ENCODE measurements at regions not wholly inside any gene's neighbourhood (a gene's known extent, or its start where the extent isn't known, plus 50 kb on each side); places are given as distances from the start of the nearest gene placed in this dataset.

- no peak for TF ChIP-seq ZNF639 (CRISPR knock-in tag; conservative IDR thresholded peaks at IDR 0.05 in 1 of 2, IDR thresholded peaks at IDR 0.05 in 1 of 2)
- no peak for TF ChIP-seq SMAD4 (CRISPR knock-in tag; conservative IDR thresholded peaks at IDR 0.05)
- TF ChIP-seq ZNF79 (CRISPR knock-in tag; IDR thresholded peaks at IDR 0.05; ENCODE audit: low read depth) = 0 out of 2 replicates have a peak, but pooled peaks have one; percentile 22
- no peak for TF ChIP-seq ZMIZ1 (IDR thresholded peaks at IDR 0.05; ENCODE audit: low read depth in 2 of 2, low read length in 2 of 2)
- TF ChIP-seq ELK1 (CRISPR knock-in tag; IDR thresholded peaks at IDR 0.05) = no peak
- TF ChIP-seq STAT5B (CRISPR knock-in tag; IDR thresholded peaks at IDR 0.05) = no peak
- no peak for TF ChIP-seq RBFOX2 (IDR thresholded peaks at IDR 0.05; ENCODE audit: low read depth, low read length)
- TF ChIP-seq THRAP3 (IDR thresholded peaks at IDR 0.05; ENCODE audit: borderline replicate concordance) = no peak
- TF ChIP-seq SRSF1 (IDR thresholded peaks at IDR 0.05; ENCODE audit: low read depth, low read length) = no peak
- no peak for TF ChIP-seq MYC (IDR thresholded peaks at IDR 0.05; ENCODE audit: low read depth, low read length)
- no peak for TF ChIP-seq MYC (CRISPR knock-in tag; IDR thresholded peaks at IDR 0.05; ENCODE audit: borderline replicate concordance, low read depth)
- 0 out of 2 replicates have a peak, but pooled peaks have one; percentile 4 for TF ChIP-seq POLR2H (tag; IDR thresholded peaks at IDR 0.05; ENCODE audit: low read depth)
- no peak for TF ChIP-seq HNRNPH1 (optimal IDR thresholded peaks at IDR 0.05; ENCODE audit: low read depth, low read length)
- TF ChIP-seq AFF1 (IDR thresholded peaks at IDR 0.05; ENCODE audit: low read depth in 1 of 2, partially characterized antibody in 2 of 2) = peak in 1 of 2 experiments; percentile 0
- TF ChIP-seq NFXL1 (CRISPR knock-in tag; IDR thresholded peaks at IDR 0.05) = no peak
- peak; percentile 67 for TF ChIP-seq CBFA2T3 (IDR thresholded peaks at IDR 0.05)
- TF ChIP-seq RBM22 (IDR thresholded peaks at IDR 0.05; ENCODE audit: low read depth, low read length, poor library complexity, severe bottlenecking) = no peak
Observed at GRCh38 chr7:16265863-16266458, 155.4 kb downstream of the CRPPA start (continued).
